ENCODE measurements at regions not wholly inside any gene's neighbourhood (a gene's known extent, or its start where the extent isn't known, plus 50 kb on each side); places are given as distances from the start of the nearest gene placed in this dataset.

- TF ChIP-seq BRCA1 (IDR thresholded peaks at IDR 0.05; ENCODE audit: low read depth, low read length), result no peak
These were observed 149.7 kb upstream of the SERP2 start (continued) for GRCh38 chr13:44223770-44224444.
